ACHN (cell line): ENCODE measurements at regions not wholly inside any gene's neighbourhood (a gene's known extent, or its start where the extent isn't known, plus 50 kb on each side); places are given as distances from the start of the nearest gene placed in this dataset.
"Not testable (repeated sequence)": the region's sequence is repeated elsewhere in the genome, so short reads cannot be mapped to it uniquely, and the experiment has no call there.

ENCODE experiments used
- DNase-seq: peaks from one replicate; pipeline ENCODE4 v3.0.0-alpha.2; 2015
- in situ Hi-C: cut with HindIII; loops from 2 replicates; pipeline ENCODE4 v1.10.0; 2017; ENCODE audit warnings: low sequenced_read_pairs, low pct_ligation_motif_present, low pct_unique_long_range_greater_than_20kb

GRCh38 chr10:81127931-81128330 lies 590.2 kb downstream of the SH2D4B start:
- DNase-seq, result peak; percentile 78
- in situ Hi-C loops, result no loop called here

- DNase-seq, result no peak
- in situ Hi-C loops, result no loop called here
These were observed 592.3 kb downstream of the SH2D4B start for GRCh38 chr10:81130014-81130413.

- in situ Hi-C loops, result no loop called here
- no peak for DNase-seq
These were observed 598.1 kb downstream of the SH2D4B start for GRCh38 chr10:81135851-81136250.

GRCh38 chr10:81136261-81136660 lies 598.6 kb downstream of the SH2D4B start:
- DNase-seq, result no peak
- in situ Hi-C loops, result no loop called here

GRCh38 chr10:81145975-81146374 lies 608.3 kb downstream of the SH2D4B start:
- in situ Hi-C loops, result no loop called here
- no peak for DNase-seq

GRCh38 chr10:81146436-81146835 lies 608.7 kb downstream of the SH2D4B start:
- DNase-seq, result no peak
- in situ Hi-C loops, result no loop called here

- in situ Hi-C loops, result no loop called here
- DNase-seq, result no peak
These were observed 615.0 kb downstream of the SH2D4B start for GRCh38 chr10:81152656-81153055.

GRCh38 chr10:81157681-81158080 lies 620.0 kb downstream of the SH2D4B start:
- DNase-seq, result no peak
- in situ Hi-C loops, result no loop called here

- in situ Hi-C loops, result no loop called here
- no peak for DNase-seq
These were observed 640.0 kb downstream of the SH2D4B start for GRCh38 chr10:81177651-81178244.

- no peak for DNase-seq
- in situ Hi-C loops, result no loop called here
These were observed 641.6 kb downstream of the SH2D4B start for GRCh38 chr10:81179324-81179723.

GRCh38 chr10:81179805-81180452 lies 642.2 kb downstream of the SH2D4B start:
- DNase-seq, result peak; percentile 62
- in situ Hi-C loops, result no loop called here

- no peak for DNase-seq
- in situ Hi-C loops, result no loop called here
These were observed 644.6 kb downstream of the SH2D4B start for GRCh38 chr10:81182296-81182695.

GRCh38 chr10:81192221-81192788 lies 654.6 kb downstream of the SH2D4B start:
- in situ Hi-C loops, result no loop called here
- no peak for DNase-seq

GRCh38 chr10:81200801-81201200 lies 663.1 kb downstream of the SH2D4B start:
- DNase-seq, result no peak
- in situ Hi-C loops, result no loop called here

- in situ Hi-C loops, result not testable (repeated sequence)
These were observed 667.6 kb upstream of the NRG3 start for GRCh38 chr10:81207359-81207758.

GRCh38 chr10:81213370-81213769 lies 661.6 kb upstream of the NRG3 start:
- in situ Hi-C loops, result no loop called here
- no peak for DNase-seq

More at GRCh38 chr10:81207359-81207758, 667.6 kb upstream of the NRG3 start:
- DNase-seq, result not testable (repeated sequence)

- no peak for DNase-seq
- in situ Hi-C loops, result no loop called here
These were observed 659.5 kb upstream of the NRG3 start for GRCh38 chr10:81215498-81215897.

GRCh38 chr10:81216949-81217348 lies 658.0 kb upstream of the NRG3 start:
- DNase-seq, result no peak
- in situ Hi-C loops, result no loop called here

GRCh38 chr10:81218307-81218706 lies 656.7 kb upstream of the NRG3 start:
- in situ Hi-C loops, result no loop called here
- DNase-seq, result no peak

- no peak for DNase-seq
- in situ Hi-C loops, result no loop called here
These were observed 655.2 kb upstream of the NRG3 start for GRCh38 chr10:81219758-81220157.
